GM21529 (cell line): ENCODE measurements at regions not wholly inside any gene's neighbourhood (a gene's known extent, or its start where the extent isn't known, plus 50 kb on each side); places are given as distances from the start of the nearest gene placed in this dataset.
"Not testable (repeated sequence)": the region's sequence is repeated elsewhere in the genome, so short reads cannot be mapped to it uniquely, and the experiment has no call there.

Experiments used
- ATAC-seq: cut with Tn5 transposase; IDR thresholded peaks from one replicate; pipeline ENCODE4 v1.9.1; 2021; ENCODE audit not compliant: unreplicated experiment

DNA sequence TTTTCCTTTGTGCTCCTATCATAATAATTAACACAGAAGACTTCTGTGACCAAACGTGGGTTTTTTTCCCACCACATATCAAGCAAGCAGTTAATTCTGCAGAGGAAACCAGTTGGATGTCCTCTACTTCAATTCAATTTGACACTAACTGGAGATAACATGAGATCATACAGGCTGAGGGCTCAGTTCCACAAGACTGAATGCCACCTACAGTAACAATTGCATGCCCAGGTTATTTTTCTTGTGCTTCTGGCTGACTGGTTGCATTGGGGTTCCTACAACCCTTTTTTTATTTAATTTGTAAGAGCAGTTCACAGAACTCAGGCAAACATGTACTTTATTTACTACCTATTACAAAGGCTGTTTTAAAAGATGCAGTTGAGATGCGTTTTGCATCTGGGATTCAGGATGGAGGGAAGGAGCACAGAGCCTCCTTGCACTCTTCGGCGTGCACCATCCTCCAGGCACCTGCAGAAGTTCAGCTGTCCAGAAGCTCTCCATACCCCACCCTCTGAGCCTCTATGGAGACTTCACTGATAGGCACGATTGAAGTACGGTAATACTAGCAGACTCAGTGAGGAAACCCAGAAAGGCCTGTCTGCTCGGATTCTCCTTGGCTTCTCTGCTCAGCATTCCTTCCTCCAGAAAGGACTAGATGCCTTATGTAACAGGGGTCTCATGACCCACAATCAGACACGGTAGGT, 425.2 kb upstream of the CDH9 start:
- ATAC-seq = no peak

- ATAC-seq = no peak
These were observed 424.6 kb upstream of the CDH9 start for GRCh38 chr5:27462936-27463335.

DNA sequence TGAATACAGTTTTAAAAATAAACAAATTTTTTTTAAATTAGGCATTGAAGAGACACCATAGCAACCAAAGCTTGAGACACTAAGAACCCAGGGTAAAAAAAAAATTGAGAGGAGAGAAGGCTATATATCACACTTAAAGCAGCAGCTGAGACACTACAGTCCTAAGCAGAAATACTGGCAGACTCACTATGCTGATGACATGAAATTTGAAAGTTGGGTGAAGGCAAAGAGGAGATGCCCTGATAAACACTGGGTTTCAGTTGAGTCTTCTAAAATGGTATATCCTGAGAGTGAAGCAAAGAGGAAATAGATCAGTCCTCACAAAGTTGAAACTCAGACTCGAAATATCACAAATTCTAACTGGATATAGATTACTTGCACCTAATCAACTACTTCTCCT, 419.9 kb upstream of the CDH9 start:
- ATAC-seq = no peak

- ATAC-seq = no peak
These were observed 413.0 kb upstream of the CDH9 start for GRCh38 chr5:27451377-27451776.

GRCh38 chr5:27450607-27451006, 412.2 kb upstream of the CDH9 start:
- no peak for ATAC-seq

- not testable (repeated sequence) for ATAC-seq
These were observed 401.0 kb upstream of the CDH9 start for GRCh38 chr5:27439383-27439782.

DNA sequence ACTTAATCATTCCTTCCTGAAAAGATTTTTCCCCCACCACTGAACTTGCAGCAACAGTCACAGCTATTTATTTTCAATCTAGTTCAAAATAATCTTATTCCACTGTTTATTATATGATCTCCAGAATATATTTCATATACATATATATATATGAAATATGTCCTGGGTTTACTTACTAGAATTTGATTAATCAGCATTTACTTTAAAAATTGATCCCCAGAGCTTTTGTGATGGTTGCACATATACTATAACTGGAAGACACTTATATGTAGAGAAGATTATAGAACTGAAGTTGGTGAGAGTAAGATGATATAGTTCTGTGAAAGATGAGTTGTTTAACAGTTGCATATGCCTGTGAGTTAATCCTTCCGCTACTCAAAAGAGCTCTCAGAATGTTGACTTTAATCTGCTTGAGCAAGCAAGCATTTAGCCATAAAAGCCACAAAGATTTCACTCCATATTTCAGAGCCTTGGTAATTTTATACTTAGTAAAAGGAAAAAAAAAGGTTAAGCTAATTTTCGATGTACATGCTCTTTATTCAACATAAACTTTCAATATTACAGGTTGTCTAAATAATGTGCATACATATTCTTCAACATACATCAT, 399.3 kb upstream of the CDH9 start:
- ATAC-seq = no peak

GRCh38 chr5:27434335-27434734, 395.9 kb upstream of the CDH9 start:
- ATAC-seq = no peak

GRCh38 chr5:27414099-27414498, 375.7 kb upstream of the CDH9 start:
- no peak for ATAC-seq

- no peak for ATAC-seq
These were observed 374.0 kb upstream of the CDH9 start for GRCh38 chr5:27412384-27412783.

DNA sequence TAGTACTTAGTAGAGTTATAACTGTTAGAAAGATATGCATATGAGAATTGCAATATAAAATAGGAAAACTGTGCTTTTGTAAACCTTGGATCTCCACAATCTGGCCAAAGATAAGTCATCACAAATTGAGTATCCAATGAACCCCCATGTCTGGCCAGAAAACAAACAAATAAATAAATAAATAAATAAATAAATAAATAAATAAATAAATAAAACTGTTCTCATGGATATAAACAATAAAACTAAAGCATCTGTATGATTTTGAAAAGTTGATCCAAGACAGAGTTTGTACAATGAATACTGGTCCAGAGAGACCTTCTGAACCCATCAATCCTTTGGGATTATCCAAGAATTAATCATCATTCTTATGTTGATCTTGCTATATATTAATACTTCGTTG, 367.6 kb upstream of the CDH9 start:
- no peak for ATAC-seq

- no peak for ATAC-seq
These were observed 365.0 kb upstream of the CDH9 start for GRCh38 chr5:27403243-27403882.

GRCh38 chr5:27402828-27403227, 364.4 kb upstream of the CDH9 start:
- no peak for ATAC-seq

- ATAC-seq = no peak
These were observed 358.6 kb upstream of the CDH9 start for GRCh38 chr5:27396998-27397397.

DNA sequence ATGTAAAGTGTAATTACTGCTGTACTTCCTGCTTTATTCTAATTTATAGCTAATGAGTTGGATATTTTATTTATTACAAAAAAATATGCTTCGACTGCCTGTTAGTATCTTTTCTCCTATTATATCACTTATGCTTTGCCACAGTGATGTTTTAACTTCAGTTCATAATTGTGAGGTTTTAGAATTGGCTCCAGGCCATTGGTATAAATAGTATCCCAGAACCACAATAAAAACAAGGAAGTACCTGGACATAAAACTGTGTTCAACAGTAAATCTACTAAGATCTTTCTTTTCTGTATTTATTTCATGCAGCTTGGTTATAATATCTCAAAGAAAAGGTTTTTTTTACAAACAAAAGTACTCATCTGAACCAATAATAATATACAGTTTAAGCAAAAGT, 354.3 kb upstream of the CDH9 start:
- no peak for ATAC-seq

DNA sequence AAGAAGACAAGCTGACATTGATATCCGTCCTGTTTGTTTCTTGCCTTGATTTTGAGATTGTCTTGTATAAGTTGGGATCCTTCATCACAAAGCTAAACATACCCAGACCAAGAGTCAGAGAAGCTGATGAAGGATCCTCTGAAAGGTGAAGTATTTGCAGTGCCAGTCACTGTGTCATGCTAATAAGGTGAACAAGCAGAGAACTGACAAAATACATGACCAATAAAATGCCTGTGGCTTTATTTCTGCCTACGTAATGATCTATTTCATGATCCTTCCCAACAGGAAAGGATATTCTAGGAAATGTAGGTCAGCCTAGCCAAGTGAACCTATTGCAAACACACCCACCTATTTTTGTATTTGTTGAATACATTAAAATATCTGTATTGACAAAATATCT, 351.3 kb upstream of the CDH9 start:
- no peak for ATAC-seq

DNA sequence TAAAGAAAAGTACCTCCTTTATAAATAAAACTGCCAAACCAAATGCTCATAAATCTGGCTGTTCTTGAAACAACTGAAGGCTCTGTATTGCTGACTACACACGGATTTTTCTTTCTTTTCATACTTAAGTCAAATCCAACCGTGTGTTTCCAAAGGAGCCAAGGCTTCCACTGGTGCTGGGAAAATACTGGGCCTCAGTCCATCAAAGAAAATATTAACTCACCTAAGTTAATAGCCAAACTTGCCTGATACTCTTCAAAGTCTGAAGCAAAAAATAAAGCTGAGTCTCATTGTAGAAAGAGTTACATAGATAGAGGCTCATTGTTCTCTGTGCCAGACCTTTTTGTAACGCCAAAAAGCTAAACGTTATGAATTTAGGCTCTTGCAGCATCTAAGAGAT, 350.4 kb upstream of the CDH9 start:
- ATAC-seq = no peak

- no peak for ATAC-seq
These were observed 349.2 kb upstream of the CDH9 start for GRCh38 chr5:27387535-27388073.

- no peak for ATAC-seq
These were observed 343.3 kb upstream of the CDH9 start for GRCh38 chr5:27381686-27382085.

DNA sequence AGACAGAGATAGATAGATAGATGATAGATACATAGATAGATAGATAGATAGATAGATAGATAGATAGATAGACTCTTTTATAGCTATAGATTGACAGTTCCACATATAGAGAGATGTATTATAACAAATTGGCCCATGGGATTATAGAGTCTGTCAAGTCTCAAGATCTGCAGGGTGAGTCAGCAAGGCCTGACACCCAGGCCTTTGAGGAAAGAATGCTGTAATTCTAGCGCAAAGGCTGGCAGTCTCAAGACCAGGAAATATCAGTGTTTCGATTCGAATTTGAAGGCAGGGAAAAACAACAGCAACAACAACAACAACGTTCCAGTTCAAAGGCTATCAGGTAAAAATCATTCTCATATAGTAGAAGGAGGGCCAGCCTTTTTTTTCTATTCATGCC, 339.2 kb upstream of the CDH9 start:
- ATAC-seq = no peak

- ATAC-seq = no peak
These were observed 315.6 kb upstream of the CDH9 start for GRCh38 chr5:27353970-27354369.

DNA sequence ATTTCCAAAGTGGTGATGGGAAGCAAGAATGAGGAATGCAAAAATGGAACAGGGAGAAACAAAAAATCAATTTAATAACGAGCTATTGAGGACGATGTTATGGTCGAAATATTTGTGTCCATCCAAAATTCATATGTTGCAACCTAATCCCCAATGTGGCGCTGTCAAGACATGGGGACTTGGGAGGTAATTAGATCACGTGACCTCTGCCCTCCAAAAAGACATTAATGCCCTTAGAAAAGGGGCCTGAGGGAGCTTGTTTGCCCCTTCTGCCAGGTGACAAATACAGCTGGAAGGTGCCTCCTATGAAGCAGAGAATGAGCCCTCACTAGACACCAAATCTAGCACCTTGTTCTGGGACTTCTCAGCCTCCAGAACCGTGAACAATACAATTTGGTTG, 315.2 kb upstream of the CDH9 start:
- no peak for ATAC-seq
